ENCODE measurements at regions not wholly inside any gene's neighbourhood (a gene's known extent, or its start where the extent isn't known, plus 50 kb on each side); places are given as distances from the start of the nearest gene placed in this dataset.

GRCh38 chr11:115119146-115119545 is 385.1 kb downstream of the CADM1 start:
- intact Hi-C loops (cut with DNase I): no loop called here
- TF ChIP-seq POLR2AphosphoS5 (IDR thresholded peaks at IDR 0.05; ENCODE audit: insufficient read depth in 1 of 2, low read depth in 1 of 2) (no peak), POLR2A (IDR thresholded peaks at IDR 0.05) (no peak)
- TF ChIP-seq, protein P1, sequence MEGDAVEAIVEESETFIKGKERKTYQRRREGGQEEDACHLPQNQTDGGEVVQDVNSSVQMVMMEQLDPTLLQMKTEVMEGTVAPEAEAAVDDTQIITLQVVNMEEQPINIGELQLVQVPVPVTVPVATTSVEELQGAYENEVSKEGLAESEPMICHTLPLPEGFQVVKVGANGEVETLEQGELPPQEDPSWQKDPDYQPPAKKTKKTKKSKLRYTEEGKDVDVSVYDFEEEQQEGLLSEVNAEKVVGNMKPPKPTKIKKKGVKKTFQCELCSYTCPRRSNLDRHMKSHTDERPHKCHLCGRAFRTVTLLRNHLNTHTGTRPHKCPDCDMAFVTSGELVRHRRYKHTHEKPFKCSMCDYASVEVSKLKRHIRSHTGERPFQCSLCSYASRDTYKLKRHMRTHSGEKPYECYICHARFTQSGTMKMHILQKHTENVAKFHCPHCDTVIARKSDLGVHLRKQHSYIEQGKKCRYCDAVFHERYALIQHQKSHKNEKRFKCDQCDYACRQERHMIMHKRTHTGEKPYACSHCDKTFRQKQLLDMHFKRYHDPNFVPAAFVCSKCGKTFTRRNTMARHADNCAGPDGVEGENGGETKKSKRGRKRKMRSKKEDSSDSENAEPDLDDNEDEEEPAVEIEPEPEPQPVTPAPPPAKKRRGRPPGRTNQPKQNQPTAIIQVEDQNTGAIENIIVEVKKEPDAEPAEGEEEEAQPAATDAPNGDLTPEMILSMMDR (IDR thresholded peaks at IDR 0.05): no peak
- DNase-seq (ENCODE audit: extremely low spot score in 2 of 2): no peak
- no peak overlapping the region for H3K4me3 ChIP-seq
- no peaks in the 10 kb centered on the region for H3K9me3 ChIP-seq
- H3K4me1 ChIP-seq: no peaks in the 10 kb centered on the region
- no peak overlapping the region for H3K27ac ChIP-seq
- H3K36me3 ChIP-seq: no peaks in the 10 kb centered on the region
- H3K27me3 ChIP-seq: no peaks in the 10 kb centered on the region
